MCF 10A (cell line): ENCODE measurements at regions not wholly inside any gene's neighbourhood (a gene's known extent, or its start where the extent isn't known, plus 50 kb on each side); places are given as distances from the start of the nearest gene placed in this dataset.

Source experiments
- BruUV-seq: library from RNA; stranded (reverse); fragments of 400-500 nt; replicated peaks from 2 replicates; lab custom pipeline; 2021; lab: Mats Ljungman, UMichigan
- CTCF ChIA-PET: fragments of 300-600 bp; sonication (Branson Sonifier 250); formaldehyde crosslinking; extraction: SDS; loops from one replicate; lab custom pipeline; 2021; ENCODE audit warnings: antibody characterized with exemption, inconsistent platforms; lab: Yijun Ruan, JAX
- POLR2A ChIA-PET: fragments of 300-600, 350-650 bp; sonication (Branson Sonifier 250); formaldehyde crosslinking; extraction: SDS; loops from one replicate; lab custom pipeline; 2020; ENCODE audit warnings: antibody characterized with exemption, inconsistent platforms; lab: Yijun Ruan, JAX
- DNase-seq: peaks from one replicate; pipeline ENCODE4 v3.0.0-alpha.2; 2018; ENCODE audit not compliant: unreplicated experiment
- H3K27ac Mint-ChIP-seq: one replicate; pipeline ENCODE4 v1.8.0; 2022; ENCODE audit warnings: mild to moderate bottlenecking, low read depth, mixed read lengths; ENCODE audit not compliant: unreplicated experiment
- H3K27me3 Mint-ChIP-seq: one replicate; pipeline ENCODE4 v1.8.0; 2022; ENCODE audit warnings: mixed read lengths; ENCODE audit not compliant: insufficient read depth, unreplicated experiment
- H3K36me3 Mint-ChIP-seq: one replicate; pipeline ENCODE4 v1.8.0; 2022; ENCODE audit warnings: mild to moderate bottlenecking, moderate library complexity, mixed read lengths; ENCODE audit not compliant: insufficient read depth, unreplicated experiment
- H3K4me1 Mint-ChIP-seq: one replicate; pipeline ENCODE4 v1.8.0; 2022; ENCODE audit warnings: mixed read lengths; ENCODE audit not compliant: insufficient read depth, unreplicated experiment
- H3K4me3 Mint-ChIP-seq: one replicate; pipeline ENCODE4 v1.8.0; 2022; ENCODE audit warnings: mild to moderate bottlenecking, moderate library complexity, mixed read lengths; ENCODE audit not compliant: unreplicated experiment
- H3K9me3 Mint-ChIP-seq: one replicate; pipeline ENCODE4 v1.8.0; 2022; ENCODE audit warnings: mixed read lengths; ENCODE audit not compliant: unreplicated experiment
- intact Hi-C: fragments of 100-400 bp; cut with micrococcal nuclease; formaldehyde crosslinking; loops from 2 replicates; pipeline ENCODE4 v1.14.1; 2022
- TF ChIP-seq, protein P1 (sequence below): fragments of 200-600 bp; IDR thresholded peaks from one replicate; pipeline ENCODE4 v1.8.0; 2022; ENCODE audit warnings: antibody characterized with exemption, mild to moderate bottlenecking; ENCODE audit not compliant: unreplicated experiment

- CTCF ChIA-PET, result no interaction called here
- POLR2A ChIA-PET, result no interaction called here
- H3K4me1 Mint-ChIP-seq, result no peaks in the 10 kb centered on the region
- no TSS peak for BruUV-seq
- no peak for DNase-seq
- no peaks in the 10 kb centered on the region for H3K27me3 Mint-ChIP-seq
- peaks cover 9% of the 10 kb centered on the region for H3K9me3 Mint-ChIP-seq
- TF ChIP-seq, protein P1, sequence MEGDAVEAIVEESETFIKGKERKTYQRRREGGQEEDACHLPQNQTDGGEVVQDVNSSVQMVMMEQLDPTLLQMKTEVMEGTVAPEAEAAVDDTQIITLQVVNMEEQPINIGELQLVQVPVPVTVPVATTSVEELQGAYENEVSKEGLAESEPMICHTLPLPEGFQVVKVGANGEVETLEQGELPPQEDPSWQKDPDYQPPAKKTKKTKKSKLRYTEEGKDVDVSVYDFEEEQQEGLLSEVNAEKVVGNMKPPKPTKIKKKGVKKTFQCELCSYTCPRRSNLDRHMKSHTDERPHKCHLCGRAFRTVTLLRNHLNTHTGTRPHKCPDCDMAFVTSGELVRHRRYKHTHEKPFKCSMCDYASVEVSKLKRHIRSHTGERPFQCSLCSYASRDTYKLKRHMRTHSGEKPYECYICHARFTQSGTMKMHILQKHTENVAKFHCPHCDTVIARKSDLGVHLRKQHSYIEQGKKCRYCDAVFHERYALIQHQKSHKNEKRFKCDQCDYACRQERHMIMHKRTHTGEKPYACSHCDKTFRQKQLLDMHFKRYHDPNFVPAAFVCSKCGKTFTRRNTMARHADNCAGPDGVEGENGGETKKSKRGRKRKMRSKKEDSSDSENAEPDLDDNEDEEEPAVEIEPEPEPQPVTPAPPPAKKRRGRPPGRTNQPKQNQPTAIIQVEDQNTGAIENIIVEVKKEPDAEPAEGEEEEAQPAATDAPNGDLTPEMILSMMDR, result no peak
- H3K4me3 Mint-ChIP-seq, result no peak overlapping the region
- H3K27ac Mint-ChIP-seq, result no peak overlapping the region
- no peaks in the 10 kb centered on the region for H3K36me3 Mint-ChIP-seq
- intact Hi-C loops, result no loop called here
These were observed 161.0 kb upstream of the DSEL start for GRCh38 chr18:67677489-67677888.

GRCh38 chr18:67672716-67673115 lies 156.2 kb upstream of the DSEL start:
- H3K4me3 Mint-ChIP-seq, result no peak overlapping the region
- ChIA-PET POLR2A (no interaction called here), CTCF (no interaction called here)
- H3K27ac Mint-ChIP-seq, result no peak overlapping the region
- no peak for DNase-seq
- no peaks in the 10 kb centered on the region for H3K27me3 Mint-ChIP-seq
- intact Hi-C loops, result no loop called here
- BruUV-seq, result no TSS peak
- no peaks in the 10 kb centered on the region for H3K4me1 Mint-ChIP-seq
- no peaks in the 10 kb centered on the region for H3K9me3 Mint-ChIP-seq
- TF ChIP-seq, protein P1, result no peak
- no peaks in the 10 kb centered on the region for H3K36me3 Mint-ChIP-seq

DNA sequence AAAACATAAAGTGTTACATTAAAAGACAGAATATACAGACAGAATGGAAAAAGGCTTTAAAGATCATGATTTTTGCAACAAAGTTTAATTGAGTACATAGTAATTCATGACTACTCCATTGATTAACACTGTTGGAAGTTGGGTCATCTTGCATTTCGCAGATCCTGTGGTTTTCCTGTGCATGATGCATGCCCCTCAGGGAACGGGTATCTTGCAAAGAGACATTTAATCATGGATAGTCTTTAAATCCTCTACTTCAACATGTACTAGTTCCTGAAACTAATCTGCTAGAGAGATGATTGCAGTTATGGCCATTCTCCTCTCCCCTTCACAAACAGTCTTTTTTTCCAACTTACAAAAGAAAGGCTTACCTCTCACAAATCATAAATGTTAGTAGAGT lies 155.6 kb upstream of the DSEL start:
- POLR2A ChIA-PET, result no interaction called here
- Mint-ChIP-seq H3K9me3 (no peaks in the 10 kb centered on the region), H3K4me3 (no peak overlapping the region), H3K27ac (no peak overlapping the region), H3K27me3 (no peaks in the 10 kb centered on the region), H3K4me1 (no peaks in the 10 kb centered on the region), H3K36me3 (no peaks in the 10 kb centered on the region)
- no TSS peak for BruUV-seq
- CTCF ChIA-PET, result no interaction called here
- TF ChIP-seq, protein P1, result no peak
- DNase-seq, result peak; percentile 30
- intact Hi-C loops, result no loop called here

- CTCF ChIA-PET, result interaction anchor here (0.6 kb wide), 1 partner anchor 389 kb away, joined by 3 read pairs; no protein-coding TSS in a partner anchor
- Mint-ChIP-seq H3K4me3 (no peak overlapping the region), H3K27ac (no peak overlapping the region), H3K27me3 (no peaks in the 10 kb centered on the region), H3K4me1 (peaks cover 4% of the 10 kb centered on the region), H3K36me3 (no peaks in the 10 kb centered on the region), H3K9me3 (no peaks in the 10 kb centered on the region)
- DNase-seq, result peak; percentile 53
- TF ChIP-seq, protein P1, result no peak
- intact Hi-C loops, result no loop called here
- POLR2A ChIA-PET, result no interaction called here
- no TSS peak for BruUV-seq
These were observed 153.6 kb upstream of the DSEL start for GRCh38 chr18:67670024-67670543.
